ENCODE measurements at regions not wholly inside any gene's neighbourhood (a gene's known extent, or its start where the extent isn't known, plus 50 kb on each side); places are given as distances from the start of the nearest gene placed in this dataset.
"Not testable (repeated sequence)": the region's sequence is repeated elsewhere in the genome, so short reads cannot be mapped to it uniquely, and the experiment has no call there.

GRCh38 chr14:106222731-106223130 is 696.3 kb downstream of the TMEM121 start:
- no peak overlapping the region for H3K27ac ChIP-seq
- TF ChIP-seq ZFX (IDR thresholded peaks at IDR 0.05; ENCODE audit: borderline replicate concordance) (no peak), CTCF (IDR thresholded peaks at IDR 0.05) (no peak)

- TF ChIP-seq ZFX (IDR thresholded peaks at IDR 0.05; ENCODE audit: borderline replicate concordance) (no peak), CTCF (IDR thresholded peaks at IDR 0.05) (no peak)
- no peak overlapping the region for H3K27ac ChIP-seq
These were observed 701.4 kb downstream of the TMEM121 start for GRCh38 chr14:106227793-106228192.

- H3K27ac ChIP-seq, result no peak overlapping the region
- TF ChIP-seq ZFX (IDR thresholded peaks at IDR 0.05; ENCODE audit: borderline replicate concordance) (no peak), CTCF (IDR thresholded peaks at IDR 0.05) (no peak)
These were observed 702.3 kb downstream of the TMEM121 start for GRCh38 chr14:106228541-106229158.

GRCh38 chr14:106230071-106230470 is 703.7 kb downstream of the TMEM121 start:
- no peak for TF ChIP-seq ZFX (IDR thresholded peaks at IDR 0.05; ENCODE audit: borderline replicate concordance)
- no peak for TF ChIP-seq CTCF (IDR thresholded peaks at IDR 0.05)
- H3K27ac ChIP-seq, result no peak overlapping the region

GRCh38 chr14:106233191-106233590 is 706.8 kb downstream of the TMEM121 start:
- H3K27ac ChIP-seq, result not testable (repeated sequence)

- peak; percentile 92 for TF ChIP-seq CTCF (IDR thresholded peaks at IDR 0.05)
- not testable (repeated sequence) for H3K27ac ChIP-seq
These were observed 708.3 kb downstream of the TMEM121 start for GRCh38 chr14:106234525-106235254.

- TF ChIP-seq CTCF (IDR thresholded peaks at IDR 0.05), result no peak
- no peak for TF ChIP-seq ZFX (IDR thresholded peaks at IDR 0.05; ENCODE audit: borderline replicate concordance)
- H3K27ac ChIP-seq, result no peak overlapping the region
These were observed 709.2 kb downstream of the TMEM121 start for GRCh38 chr14:106235356-106236159.

All from 22Rv1 (cell line).